ENCODE measurements at regions not wholly inside any gene's neighbourhood (a gene's known extent, or its start where the extent isn't known, plus 50 kb on each side); places are given as distances from the start of the nearest gene placed in this dataset.

DNA sequence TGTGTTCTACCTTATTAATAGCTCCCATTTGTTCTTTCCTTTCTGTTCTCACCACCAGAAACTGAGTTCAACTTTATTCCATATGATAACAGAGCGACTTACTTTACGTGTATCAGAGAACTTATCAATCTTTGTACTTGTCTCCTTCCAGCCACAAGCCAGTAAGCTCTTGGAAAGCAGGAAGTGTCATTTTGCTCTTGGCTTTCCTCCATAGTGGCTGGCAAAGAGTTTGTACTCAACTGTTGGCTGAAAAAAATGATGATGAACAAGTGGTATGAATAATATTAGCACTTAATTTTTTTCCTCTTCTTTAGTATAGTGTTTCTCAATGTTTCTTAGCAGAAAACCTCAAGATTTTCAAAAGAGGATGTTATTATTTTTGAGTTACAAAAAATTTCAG, 182.4 kb upstream of the TOM1L1 start:
- no peak overlapping the region for H3K4me3 ChIP-seq (replicated peaks in 1 of 2; ENCODE audit: low read depth in 2 of 2, low read length in 2 of 2)
- no peak for DNase-seq (ENCODE audit: low read depth in 2 of 2)
- TF ChIP-seq, protein P1, sequence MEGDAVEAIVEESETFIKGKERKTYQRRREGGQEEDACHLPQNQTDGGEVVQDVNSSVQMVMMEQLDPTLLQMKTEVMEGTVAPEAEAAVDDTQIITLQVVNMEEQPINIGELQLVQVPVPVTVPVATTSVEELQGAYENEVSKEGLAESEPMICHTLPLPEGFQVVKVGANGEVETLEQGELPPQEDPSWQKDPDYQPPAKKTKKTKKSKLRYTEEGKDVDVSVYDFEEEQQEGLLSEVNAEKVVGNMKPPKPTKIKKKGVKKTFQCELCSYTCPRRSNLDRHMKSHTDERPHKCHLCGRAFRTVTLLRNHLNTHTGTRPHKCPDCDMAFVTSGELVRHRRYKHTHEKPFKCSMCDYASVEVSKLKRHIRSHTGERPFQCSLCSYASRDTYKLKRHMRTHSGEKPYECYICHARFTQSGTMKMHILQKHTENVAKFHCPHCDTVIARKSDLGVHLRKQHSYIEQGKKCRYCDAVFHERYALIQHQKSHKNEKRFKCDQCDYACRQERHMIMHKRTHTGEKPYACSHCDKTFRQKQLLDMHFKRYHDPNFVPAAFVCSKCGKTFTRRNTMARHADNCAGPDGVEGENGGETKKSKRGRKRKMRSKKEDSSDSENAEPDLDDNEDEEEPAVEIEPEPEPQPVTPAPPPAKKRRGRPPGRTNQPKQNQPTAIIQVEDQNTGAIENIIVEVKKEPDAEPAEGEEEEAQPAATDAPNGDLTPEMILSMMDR (IDR thresholded peaks at IDR 0.05; ENCODE audit: low read depth, low read length) = no peak

DNA sequence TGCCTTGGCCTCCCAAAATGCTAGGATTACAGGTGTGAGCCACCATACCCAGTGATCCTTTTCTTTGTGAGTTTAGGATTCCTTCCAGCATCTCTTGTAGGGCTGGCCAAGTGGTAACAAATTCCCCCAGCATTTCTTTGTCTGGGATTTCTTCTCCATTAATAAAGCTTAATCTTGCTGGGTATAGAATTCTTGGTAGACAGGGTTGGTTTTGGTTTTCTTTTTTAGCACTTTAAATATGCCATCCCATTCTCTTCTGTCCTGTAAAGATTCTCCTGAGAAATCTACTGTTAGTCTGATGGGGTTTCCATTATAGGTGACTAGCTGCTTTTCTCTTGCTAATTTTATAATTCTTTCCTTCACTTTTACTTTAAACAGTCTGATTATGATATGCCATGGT, 173.0 kb upstream of the TOM1L1 start:
- DNase-seq (ENCODE audit: low read depth in 2 of 2) = no peak
- no peak overlapping the region for H3K4me3 ChIP-seq (replicated peaks in 1 of 2; ENCODE audit: low read depth in 2 of 2, low read length in 2 of 2)
- TF ChIP-seq, protein P1 (IDR thresholded peaks at IDR 0.05; ENCODE audit: low read depth, low read length) = no peak

DNA sequence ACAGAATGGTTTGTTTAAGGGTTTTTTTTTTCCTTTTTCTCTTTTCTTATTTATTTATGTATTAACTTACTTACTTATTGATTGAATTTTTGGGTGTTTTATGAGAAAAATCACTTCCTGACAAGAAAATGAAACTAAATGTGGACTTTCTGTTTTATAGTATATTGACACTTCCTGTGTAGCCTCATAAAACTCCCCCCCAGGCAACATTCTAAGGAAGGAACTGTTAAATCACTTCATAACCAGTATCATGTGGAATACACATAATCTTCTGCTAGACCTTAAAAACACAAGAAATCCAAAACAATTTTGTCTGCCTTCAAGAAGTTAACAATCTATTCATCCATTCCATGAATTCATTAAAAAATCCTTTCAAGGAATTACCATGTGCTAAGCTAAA, 164.1 kb upstream of the TOM1L1 start:
- no peak overlapping the region for H3K4me3 ChIP-seq (replicated peaks in 1 of 2; ENCODE audit: low read depth in 2 of 2, low read length in 2 of 2)
- no peak for DNase-seq (ENCODE audit: low read depth in 2 of 2)
- TF ChIP-seq, protein P1 (IDR thresholded peaks at IDR 0.05; ENCODE audit: low read depth, low read length) = no peak

DNA sequence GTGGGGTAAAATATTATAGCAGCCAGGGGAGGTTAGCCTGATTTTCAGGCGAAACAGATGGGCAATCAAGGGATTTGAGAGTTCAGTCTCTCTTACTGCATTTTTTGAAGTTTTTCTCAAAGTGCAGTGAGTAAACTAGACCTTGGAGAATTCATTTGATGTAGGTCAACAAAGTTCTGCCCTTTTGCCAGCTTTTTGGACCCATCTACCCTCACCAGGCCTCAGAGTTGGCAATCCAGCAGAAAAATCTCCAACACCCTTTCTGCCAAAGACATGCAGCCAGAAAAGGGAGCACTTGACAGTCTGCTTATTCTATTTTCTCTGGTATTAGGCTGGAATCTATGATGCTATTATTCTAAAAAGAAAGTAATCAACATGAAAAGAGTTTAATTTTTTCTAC, 162.2 kb upstream of the TOM1L1 start:
- TF ChIP-seq, protein P1 (IDR thresholded peaks at IDR 0.05; ENCODE audit: low read depth, low read length) = no peak
- H3K4me3 ChIP-seq (replicated peaks in 1 of 2; ENCODE audit: low read depth in 2 of 2, low read length in 2 of 2) = no peak overlapping the region
- no peak for DNase-seq (ENCODE audit: low read depth in 2 of 2)

DNA sequence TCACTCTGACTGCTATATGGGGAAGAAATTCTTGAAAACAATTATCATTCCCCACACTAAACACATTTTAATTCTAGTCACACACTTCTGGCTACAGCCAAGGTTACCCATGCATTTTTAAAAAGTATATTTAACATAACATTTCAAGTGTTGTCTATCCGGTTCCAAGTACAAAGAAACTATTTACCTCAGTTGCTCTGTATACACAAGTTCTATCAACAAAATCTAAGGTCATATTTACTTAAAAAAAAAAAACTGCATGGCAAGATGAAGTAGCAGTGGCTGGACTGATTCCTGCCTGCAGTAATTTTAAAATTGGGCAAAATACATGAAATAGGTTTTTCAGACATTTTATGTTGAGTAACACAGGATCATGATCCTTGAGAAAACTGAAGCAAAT, 155.9 kb upstream of the TOM1L1 start:
- TF ChIP-seq, protein P1 (IDR thresholded peaks at IDR 0.05; ENCODE audit: low read depth, low read length) = no peak
- no peak overlapping the region for H3K4me3 ChIP-seq (replicated peaks in 1 of 2; ENCODE audit: low read depth in 2 of 2, low read length in 2 of 2)
- DNase-seq (ENCODE audit: low read depth in 2 of 2) = no peak

DNA sequence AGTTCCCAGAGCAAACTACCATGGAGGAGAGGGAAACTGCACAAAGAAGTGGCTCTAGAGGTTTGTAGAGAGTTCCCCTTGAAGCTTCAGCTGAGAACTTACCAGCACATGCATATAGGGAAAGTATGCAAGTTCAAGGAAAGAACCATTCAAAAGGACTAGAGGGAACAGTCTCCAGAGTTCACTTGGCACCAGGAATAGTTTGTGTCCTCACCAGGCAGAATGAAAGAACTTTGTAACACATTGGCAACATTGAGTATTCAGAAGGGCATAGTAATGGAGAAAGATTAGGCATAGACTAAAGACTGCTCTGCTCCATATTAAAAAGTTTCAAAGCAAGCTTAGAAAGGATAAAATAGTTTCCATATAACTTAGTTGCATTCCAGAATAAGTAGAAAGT, 155.4 kb upstream of the TOM1L1 start:
- no peak for DNase-seq (ENCODE audit: low read depth in 2 of 2)
- no peak overlapping the region for H3K4me3 ChIP-seq (replicated peaks in 1 of 2; ENCODE audit: low read depth in 2 of 2, low read length in 2 of 2)
- TF ChIP-seq, protein P1 (IDR thresholded peaks at IDR 0.05; ENCODE audit: low read depth, low read length) = no peak

DNA sequence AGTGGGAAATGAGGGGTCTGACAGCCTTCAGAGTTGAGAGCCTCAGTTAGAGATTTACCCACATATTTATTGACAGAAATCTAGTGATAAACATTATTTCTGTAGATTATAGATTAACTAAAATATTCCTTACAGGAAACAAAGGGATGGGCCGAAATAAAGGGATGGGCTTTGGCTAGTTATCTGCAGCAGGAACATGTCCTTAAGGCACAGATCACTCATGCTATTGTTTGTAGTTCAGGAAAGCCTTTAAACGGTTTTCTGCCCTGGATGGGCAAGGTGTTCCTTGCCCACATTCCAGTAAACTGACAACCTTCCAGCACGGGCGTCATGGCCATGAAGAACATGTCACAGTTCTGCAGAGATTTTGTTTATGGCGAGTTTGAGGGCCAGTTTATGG, 154.8 kb upstream of the TOM1L1 start:
- DNase-seq (ENCODE audit: low read depth in 2 of 2) = no peak
- no peak overlapping the region for H3K4me3 ChIP-seq (replicated peaks in 1 of 2; ENCODE audit: low read depth in 2 of 2, low read length in 2 of 2)
- TF ChIP-seq, protein P1 (IDR thresholded peaks at IDR 0.05; ENCODE audit: low read depth, low read length) = no peak
